Vagina (tissue), 2 donors: ENCODE measurements at regions not wholly inside any gene's neighbourhood (a gene's known extent, or its start where the extent isn't known, plus 50 kb on each side); places are given as distances from the start of the nearest gene placed in this dataset.
"Not testable (repeated sequence)": the region's sequence is repeated elsewhere in the genome, so short reads cannot be mapped to it uniquely, and the experiment has no call there.

ENCODE experiments used
- DNase-seq, 2 donors: peaks; one replicate each; pipeline ENCODE4 v3.0.0-alpha.2; 2017; ENCODE audit errors: extremely low spot score in 2 of 2
- H3K27ac ChIP-seq: fragments of 200-600 bp; sonication (generic); one replicate; pipeline ENCODE4 v1.5.1; 2019
- H3K27me3 ChIP-seq: fragments of 200-600 bp; sonication (generic); one replicate; pipeline ENCODE4 v1.5.1; 2019
- H3K36me3 ChIP-seq, 2 donors: fragments of 200-600 bp; sonication (generic); one replicate each; pipeline ENCODE4 v1.5.1; 2017 to 2019
- H3K4me1 ChIP-seq: fragments of 200-600 bp; sonication (generic); one replicate; pipeline ENCODE4 v1.5.1; 2019
- H3K4me3 ChIP-seq, 2 donors: fragments of 200-600 bp; sonication (generic); 1 replicate in 1 of 2; 2 replicates in 1 of 2; pipeline ENCODE4 v1.5.1; 2016 to 2019
- H3K9me3 ChIP-seq: fragments of 200-600 bp; sonication (generic); one replicate; pipeline ENCODE4 v1.5.1; 2019
- POLR2A ChIP-seq, 2 donors: fragments of 450-650 bp; IDR thresholded peaks; one replicate each; pipeline ENCODE4 v1.6.1; 2017; ENCODE audit warnings: antibody characterized with exemption in 2 of 2, mild to moderate bottlenecking in 2 of 2, moderate library complexity in 2 of 2
- POLR2AphosphoS5 ChIP-seq, 2 donors: sonication (generic); formaldehyde crosslinking; IDR thresholded peaks; one replicate each; pipeline ENCODE4 v1.9.0; 2017; ENCODE audit warnings: antibody characterized with exemption in 2 of 2, mild to moderate bottlenecking in 2 of 2, low read depth in 1 of 2; ENCODE audit not compliant: insufficient read depth in 1 of 2
- intact Hi-C: fragments of 100-400 bp; cut with DNase I; formaldehyde crosslinking; loops from one replicate; pipeline ENCODE4 v1.15.1; 2023
- TF ChIP-seq, protein P1 (sequence below), 3 experiments: fragments of 450-650 bp in 2 of 3; fragments of 200-600 bp in 1 of 3; sonication (generic) in 1 of 3; IDR thresholded peaks; one replicate each; pipeline ENCODE4 v1.5.1; 2017 to 2019; ENCODE audit warnings: antibody characterized with exemption in 3 of 3, mild to moderate bottlenecking in 2 of 3, moderate library complexity in 2 of 3

DNA sequence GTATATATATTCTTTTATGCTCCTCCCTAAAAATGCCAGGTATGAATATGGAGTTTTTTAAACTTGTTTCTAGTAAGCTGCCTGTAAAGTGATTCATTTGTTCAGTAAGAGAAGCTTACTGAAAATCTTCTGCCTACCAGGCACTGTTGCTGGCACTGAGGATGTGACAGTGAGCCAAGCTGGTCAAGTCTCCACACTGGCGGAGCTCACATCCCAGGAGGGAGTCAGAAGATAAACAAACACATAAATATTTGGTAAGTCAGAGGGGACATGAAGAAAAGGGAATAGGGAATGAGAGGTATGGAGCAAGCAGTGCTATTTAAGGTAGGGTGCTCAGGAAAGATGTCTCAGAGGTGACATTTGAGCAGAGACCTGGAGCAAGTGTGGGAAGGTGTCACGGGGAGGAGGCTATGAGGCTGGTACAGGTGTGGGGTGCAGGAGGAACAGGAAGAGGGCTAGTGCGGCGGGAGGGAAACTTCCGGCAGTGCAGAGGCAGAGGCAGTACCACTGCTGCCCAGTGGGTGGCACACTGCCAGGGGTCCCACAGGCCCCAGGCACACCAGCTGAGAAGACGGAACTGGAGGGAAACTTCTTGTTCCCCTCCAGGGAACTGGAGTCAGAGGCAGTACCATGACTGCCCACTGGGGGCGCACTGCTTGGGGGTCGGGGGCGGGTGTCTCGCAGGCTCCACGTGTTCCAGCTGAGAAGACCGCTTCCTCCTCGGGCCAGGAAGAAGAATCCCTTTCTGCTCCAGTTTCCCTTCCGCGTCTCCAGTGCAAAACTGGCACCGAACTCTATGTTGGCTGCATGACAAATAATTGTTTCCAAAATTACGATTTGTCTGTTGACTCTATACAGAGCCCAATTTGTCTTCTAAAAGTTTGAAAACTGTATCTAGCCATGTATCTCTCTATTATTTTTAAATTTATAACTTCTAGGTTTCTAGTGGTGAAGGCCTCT lies 161.0 kb downstream of the TEX36 start:
- intact Hi-C loops: no loop called here
- H3K36me3 ChIP-seq: no peaks in the 10 kb centered on the region
- H3K4me3 ChIP-seq: no peak overlapping the region
- H3K27ac ChIP-seq: no peak overlapping the region
- no peaks in the 10 kb centered on the region for H3K4me1 ChIP-seq
- DNase-seq: no peak
- no peaks in the 10 kb centered on the region for H3K9me3 ChIP-seq
- TF ChIP-seq POLR2A (IDR thresholded peaks at IDR 0.05) (no peak), POLR2AphosphoS5 (IDR thresholded peaks at IDR 0.05; ENCODE audit: insufficient read depth in 1 of 2, low read depth in 1 of 2) (no peak)
- TF ChIP-seq, protein P1, sequence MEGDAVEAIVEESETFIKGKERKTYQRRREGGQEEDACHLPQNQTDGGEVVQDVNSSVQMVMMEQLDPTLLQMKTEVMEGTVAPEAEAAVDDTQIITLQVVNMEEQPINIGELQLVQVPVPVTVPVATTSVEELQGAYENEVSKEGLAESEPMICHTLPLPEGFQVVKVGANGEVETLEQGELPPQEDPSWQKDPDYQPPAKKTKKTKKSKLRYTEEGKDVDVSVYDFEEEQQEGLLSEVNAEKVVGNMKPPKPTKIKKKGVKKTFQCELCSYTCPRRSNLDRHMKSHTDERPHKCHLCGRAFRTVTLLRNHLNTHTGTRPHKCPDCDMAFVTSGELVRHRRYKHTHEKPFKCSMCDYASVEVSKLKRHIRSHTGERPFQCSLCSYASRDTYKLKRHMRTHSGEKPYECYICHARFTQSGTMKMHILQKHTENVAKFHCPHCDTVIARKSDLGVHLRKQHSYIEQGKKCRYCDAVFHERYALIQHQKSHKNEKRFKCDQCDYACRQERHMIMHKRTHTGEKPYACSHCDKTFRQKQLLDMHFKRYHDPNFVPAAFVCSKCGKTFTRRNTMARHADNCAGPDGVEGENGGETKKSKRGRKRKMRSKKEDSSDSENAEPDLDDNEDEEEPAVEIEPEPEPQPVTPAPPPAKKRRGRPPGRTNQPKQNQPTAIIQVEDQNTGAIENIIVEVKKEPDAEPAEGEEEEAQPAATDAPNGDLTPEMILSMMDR (IDR thresholded peaks at IDR 0.05): no peak
- no peaks in the 10 kb centered on the region for H3K27me3 ChIP-seq

DNA sequence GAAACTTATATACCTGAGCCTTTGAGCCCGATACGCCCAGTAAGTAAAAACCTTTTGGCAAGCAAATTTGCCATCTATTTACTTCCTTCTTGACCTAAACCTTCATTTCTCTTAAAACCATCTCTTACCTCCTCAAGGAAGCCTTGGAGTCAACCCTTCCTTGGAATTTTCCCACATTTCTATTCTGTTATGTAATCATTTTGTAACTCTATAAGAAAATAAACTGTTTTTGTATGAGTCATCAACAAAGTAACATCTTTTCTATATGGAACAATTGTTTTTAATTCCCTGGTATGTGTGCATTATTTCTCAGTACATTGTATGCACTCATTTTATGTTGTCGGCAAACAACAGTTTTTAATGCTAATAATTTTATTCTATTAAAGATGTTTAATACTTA lies 162.0 kb downstream of the TEX36 start:
- Histone ChIP-seq H3K36me3 (no peaks in the 10 kb centered on the region), H3K27ac (no peak overlapping the region), H3K4me1 (no peaks in the 10 kb centered on the region), H3K4me3 (no peak overlapping the region), H3K9me3 (no peaks in the 10 kb centered on the region), H3K27me3 (no peaks in the 10 kb centered on the region)
- intact Hi-C loops: no loop called here
- DNase-seq: no peak
- TF ChIP-seq, protein P1 (IDR thresholded peaks at IDR 0.05): no peak
- TF ChIP-seq POLR2A (IDR thresholded peaks at IDR 0.05) (no peak), POLR2AphosphoS5 (IDR thresholded peaks at IDR 0.05; ENCODE audit: insufficient read depth in 1 of 2, low read depth in 1 of 2) (no peak)

DNA sequence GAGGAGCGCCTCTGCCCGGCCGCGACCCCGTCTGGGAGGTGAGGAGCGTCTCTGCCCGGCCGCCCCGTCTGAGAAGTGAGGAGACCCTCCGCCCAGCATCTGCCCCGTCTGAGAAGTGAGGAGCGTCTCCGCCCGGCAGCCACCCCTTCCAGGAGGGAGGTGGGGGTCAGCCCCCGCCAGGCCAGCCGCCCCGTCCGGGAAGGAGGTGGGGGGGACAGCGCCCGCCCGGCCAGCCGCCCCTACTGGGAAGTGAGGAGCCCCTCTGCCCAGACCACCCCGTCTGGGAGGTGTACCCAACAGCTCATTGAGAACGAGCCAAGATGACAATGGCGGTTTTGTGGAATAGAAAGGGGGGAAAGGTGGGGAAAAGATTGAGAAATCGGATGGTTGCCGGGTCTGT lies 164.6 kb downstream of the TEX36 start:
- H3K9me3 ChIP-seq, H3K4me3 ChIP-seq, H3K27ac ChIP-seq, DNase-seq, intact Hi-C loops, H3K27me3 ChIP-seq, H3K36me3 ChIP-seq: not testable (repeated sequence)
- H3K4me1 ChIP-seq: peaks cover 21% of the 10 kb centered on the region

DNA sequence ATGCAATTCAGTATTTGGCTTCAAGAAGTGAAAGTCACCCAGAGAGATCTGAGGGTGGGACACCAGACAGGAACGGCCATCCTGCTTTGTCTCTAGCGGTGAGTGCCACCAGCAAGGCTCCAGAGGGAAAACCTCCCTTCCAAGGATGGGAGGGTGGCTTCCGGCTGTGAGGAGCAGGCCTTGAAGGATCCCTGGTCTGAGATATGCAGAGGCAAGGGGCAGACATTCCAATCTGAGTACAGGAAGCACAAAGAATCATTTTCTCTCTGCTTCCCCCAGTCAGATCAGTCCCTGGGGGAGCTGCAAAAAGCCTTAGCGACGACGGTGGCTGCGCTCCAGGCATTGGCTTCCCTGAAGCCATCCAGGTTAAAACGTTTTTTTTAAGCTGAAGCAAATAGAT lies 167.4 kb downstream of the TEX36 start:
- H3K4me3 ChIP-seq: no peak overlapping the region
- no peaks in the 10 kb centered on the region for H3K9me3 ChIP-seq
- H3K36me3 ChIP-seq: no peaks in the 10 kb centered on the region
- no peak for DNase-seq
- H3K4me1 ChIP-seq: peaks cover 21% of the 10 kb centered on the region
- TF ChIP-seq POLR2A (IDR thresholded peaks at IDR 0.05) (no peak), POLR2AphosphoS5 (IDR thresholded peaks at IDR 0.05; ENCODE audit: insufficient read depth in 1 of 2, low read depth in 1 of 2) (no peak)
- TF ChIP-seq, protein P1 (IDR thresholded peaks at IDR 0.05): no peak
- intact Hi-C loops: no loop called here
- H3K27me3 ChIP-seq: no peaks in the 10 kb centered on the region
- H3K27ac ChIP-seq: no peak overlapping the region

DNA sequence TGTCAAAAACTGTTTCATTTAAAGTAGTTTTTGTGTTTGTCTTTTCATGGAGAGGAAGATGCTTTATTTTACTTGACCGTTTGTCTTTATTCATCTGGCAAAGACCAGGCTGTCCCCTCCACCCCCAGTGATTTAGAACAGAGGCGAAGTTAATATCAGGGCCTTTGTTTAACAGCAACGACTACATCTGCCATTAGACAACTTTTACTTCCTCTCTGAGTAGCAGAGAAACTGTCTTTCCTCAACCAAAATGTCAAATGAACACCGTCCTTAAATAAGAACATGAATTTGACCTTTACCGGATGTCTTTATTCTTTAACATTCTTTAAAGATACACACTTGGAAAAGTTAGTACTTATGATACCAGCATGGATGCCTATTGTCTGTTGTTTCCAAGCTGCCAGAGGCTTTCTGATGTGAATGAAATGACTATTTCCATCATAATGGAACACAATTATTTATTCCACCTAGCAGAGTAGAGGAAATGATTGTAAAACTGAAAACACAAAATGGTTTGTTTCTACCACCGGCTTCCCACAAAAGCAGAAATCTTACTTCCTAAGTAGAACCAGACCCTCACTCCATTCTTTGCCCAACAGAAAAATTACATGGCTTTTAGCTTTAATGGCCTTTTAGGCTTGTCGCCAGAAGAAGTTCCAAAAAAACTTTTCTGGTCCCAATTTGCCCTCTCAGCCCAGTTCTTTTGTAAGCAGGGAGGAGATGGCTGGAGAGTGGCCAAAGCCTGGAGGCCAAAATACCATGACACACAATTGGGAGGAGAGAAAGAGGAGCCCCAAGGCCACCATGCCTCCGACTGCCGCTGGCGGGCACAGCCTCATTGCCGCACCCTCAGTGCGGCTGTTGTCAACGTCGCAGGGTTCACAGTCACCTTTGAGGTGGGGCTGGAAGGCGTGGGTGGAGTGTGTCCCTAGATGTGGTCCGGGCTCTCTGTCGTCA lies 168.5 kb downstream of the TEX36 start:
- Histone ChIP-seq H3K27ac (no peak overlapping the region), H3K4me1 (peaks cover 21% of the 10 kb centered on the region), H3K4me3 (no peak overlapping the region), H3K27me3 (no peaks in the 10 kb centered on the region), H3K9me3 (no peaks in the 10 kb centered on the region), H3K36me3 (no peaks in the 10 kb centered on the region)
- TF ChIP-seq, protein P1 (IDR thresholded peaks at IDR 0.05): no peak
- TF ChIP-seq POLR2AphosphoS5 (IDR thresholded peaks at IDR 0.05; ENCODE audit: insufficient read depth in 1 of 2, low read depth in 1 of 2) (peak in 1 of 2 donors; percentile 15), POLR2A (IDR thresholded peaks at IDR 0.05) (no peak)
- DNase-seq: no peak
- intact Hi-C loops: no loop called here
